ENCODE measurements at regions not wholly inside any gene's neighbourhood (a gene's known extent, or its start where the extent isn't known, plus 50 kb on each side); places are given as distances from the start of the nearest gene placed in this dataset.

DNA sequence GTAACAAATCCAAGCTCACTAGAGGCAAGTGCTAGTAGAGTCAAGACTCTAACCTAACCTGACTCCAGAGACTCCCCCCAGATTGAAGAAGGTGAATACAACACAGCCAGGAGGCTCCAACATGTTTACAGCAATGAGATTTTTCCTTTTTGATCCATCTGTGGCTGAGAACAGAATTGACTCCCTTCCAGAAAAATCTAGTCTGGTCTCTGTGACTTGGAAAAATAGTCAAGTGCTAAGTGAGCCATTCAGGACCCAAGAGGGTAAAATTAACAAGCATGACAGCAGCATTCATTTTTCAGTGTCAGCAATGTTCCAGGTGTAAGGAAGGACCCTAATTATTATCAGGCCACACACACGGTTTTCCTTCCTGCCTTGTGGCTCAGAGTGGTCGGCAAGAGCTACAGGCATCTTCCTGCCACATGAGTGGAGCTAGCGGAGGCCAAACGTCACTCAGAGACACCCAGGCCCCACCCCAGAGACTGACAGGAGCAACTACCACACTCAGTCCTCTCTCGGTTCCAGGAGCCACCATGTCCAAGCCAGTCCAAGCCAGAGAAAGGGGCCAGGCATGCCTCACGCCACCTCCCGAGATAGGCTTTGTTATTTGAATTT lies 395.1 kb downstream of the FOXO1 start:
- DNase-seq (ENCODE audit: low read depth in 3 of 3, low spot score in 2 of 3) = no peak

DNA sequence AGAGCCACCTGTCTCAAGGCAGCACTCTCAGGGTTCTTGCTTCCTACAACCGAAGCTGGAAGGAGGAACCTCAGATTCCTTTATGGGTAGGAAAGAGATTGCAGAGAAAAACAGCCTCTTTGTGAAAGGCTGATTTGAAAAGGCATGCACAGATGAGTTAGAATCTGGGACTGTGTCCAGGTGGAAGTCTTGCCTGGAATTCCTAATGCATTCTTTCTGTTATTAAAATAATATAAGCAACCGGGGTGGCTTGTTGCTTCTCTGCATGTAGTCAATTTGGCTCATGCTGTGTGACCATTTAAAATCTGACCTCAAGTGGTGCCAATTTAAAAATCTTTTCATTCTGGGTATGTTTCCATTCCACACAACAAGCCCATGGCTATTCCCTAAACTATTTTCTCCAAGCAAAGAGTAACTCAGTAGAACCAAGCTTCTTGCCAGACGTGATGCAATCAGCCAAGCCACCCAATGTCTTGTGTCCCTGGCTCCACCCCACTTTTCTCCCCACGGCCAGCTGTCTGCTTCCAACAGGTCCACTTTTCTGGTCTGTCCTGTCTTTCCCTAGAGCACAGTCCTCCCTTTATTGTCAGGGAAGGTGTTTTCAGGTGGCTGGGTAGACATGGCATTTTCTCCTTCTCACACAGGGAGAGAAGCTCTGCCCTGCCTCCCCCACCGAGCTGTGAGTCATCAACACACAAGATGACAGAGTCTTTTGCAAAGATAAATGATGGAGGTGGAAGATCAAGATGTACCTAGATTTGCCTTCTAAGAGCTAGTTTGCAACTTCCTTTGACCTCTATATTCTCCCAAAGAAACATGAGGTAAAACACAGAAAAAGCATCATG lies 394.3 kb downstream of the FOXO1 start:
- DNase-seq (ENCODE audit: low read depth in 3 of 3, low spot score in 2 of 3) = no peak

DNA sequence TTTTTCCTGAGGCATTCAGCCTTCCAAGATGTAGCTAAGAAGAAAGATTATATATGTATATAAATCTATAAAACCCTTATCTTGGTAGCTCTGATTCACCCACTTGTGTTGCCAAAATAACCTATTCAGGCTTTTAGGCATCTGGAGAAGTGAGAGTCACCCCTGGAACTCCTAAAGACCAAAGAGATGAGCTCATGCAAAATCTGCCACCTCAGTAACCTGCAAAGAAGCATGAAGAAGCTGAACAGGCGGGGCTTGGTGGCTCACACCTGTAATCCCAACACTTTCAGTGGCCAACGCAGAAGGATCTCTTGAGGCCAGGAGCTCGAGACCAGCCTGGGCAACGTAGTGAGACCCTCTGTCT lies 393.7 kb downstream of the FOXO1 start:
- DNase-seq (ENCODE audit: low read depth in 3 of 3, low spot score in 2 of 3) = no peak

- DNase-seq (ENCODE audit: low read depth in 3 of 3, low spot score in 2 of 3) = no peak
Measured at GRCh38 chr13:40273253-40274025, 393.0 kb downstream of the FOXO1 start.

GRCh38 chr13:40274103-40274502 lies 392.3 kb downstream of the FOXO1 start:
- DNase-seq (ENCODE audit: low read depth in 3 of 3, low spot score in 2 of 3) = no peak

- no peak for DNase-seq (ENCODE audit: low read depth in 3 of 3, low spot score in 2 of 3)
Measured at GRCh38 chr13:40275155-40275554, 391.3 kb downstream of the FOXO1 start.

DNA sequence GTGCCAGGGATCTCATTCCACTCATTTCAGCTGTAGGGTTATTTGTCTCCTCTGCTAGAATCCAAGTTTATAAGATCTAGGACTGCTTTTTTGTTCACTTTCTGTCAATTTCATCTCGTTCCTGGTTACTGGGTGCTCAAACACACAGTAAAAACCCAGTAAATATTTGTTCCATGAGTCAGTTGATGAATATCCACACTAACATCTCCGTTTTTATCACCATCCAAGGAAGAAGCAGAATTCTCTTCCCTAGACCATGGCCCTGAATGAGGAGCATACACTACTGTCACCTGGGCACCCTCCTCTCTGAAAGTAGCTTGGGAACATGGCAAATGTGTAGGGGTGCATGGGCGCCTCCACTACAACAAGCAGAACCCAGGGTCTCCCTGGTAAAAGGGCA lies 390.8 kb downstream of the FOXO1 start:
- DNase-seq (ENCODE audit: low read depth in 3 of 3, low spot score in 2 of 3) = no peak

DNA sequence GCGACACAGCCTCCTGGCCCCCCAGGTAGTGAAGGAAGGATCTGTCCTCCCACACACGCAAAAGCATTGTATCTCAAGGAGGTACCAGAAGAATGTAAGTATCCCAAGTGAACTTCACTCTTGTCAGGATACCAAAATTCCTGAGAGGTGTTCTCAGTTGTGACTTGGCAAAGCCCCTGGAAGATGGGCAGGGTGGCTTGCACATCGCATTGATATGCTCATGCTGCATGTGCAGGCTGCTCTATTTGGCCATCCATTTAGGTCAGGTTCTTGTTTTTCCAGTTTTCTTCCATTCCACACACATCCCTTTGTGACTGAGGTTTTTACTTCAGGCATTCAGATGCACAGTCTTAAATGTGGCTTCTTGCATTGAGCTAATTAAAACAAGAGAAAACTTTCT lies 382.8 kb downstream of the FOXO1 start:
- DNase-seq (ENCODE audit: low read depth in 3 of 3, low spot score in 2 of 3) = no peak

DNA sequence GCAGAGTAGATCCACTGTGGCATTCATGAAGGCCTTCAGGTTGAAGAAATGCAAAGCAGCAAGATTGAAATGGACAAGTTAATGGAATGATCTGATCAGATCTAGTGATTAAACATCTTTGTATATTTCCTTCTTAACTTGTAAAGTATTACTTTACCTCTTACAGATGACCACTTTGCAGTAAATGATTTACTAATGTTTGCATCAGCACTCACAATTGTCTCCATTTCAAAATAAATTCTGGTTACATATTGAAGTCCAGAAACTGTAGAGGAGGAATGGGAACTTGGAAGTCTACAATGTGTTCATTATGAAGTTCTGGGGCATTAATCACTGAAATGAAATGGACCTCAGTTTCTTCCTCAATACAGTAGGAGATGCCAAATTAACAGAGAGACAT lies 380.8 kb downstream of the FOXO1 start:
- no peak for DNase-seq (ENCODE audit: low read depth in 3 of 3, low spot score in 2 of 3)

DNA sequence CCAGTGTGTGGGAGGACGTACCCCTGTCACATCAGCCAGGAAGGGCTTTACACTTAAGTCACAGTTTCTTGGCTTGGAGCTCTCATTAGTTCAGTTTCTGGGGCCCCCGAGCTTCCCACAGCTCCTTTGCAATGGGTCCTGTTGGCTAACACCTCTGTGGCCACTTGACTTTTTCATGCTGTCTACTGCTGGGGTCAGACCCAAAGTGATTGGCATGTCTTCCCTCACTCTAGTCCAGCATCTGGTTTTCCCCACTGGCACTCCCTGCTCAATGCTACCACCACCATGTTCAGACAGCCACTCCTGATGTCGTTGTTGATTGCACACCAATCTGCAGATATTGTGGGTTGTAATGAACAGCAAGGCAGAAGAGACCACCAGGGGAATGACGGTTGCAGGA lies 379.0 kb downstream of the FOXO1 start:
- DNase-seq (ENCODE audit: low read depth in 3 of 3, low spot score in 2 of 3) = no peak

GRCh38 chr13:40288259-40288658 lies 378.2 kb downstream of the FOXO1 start:
- no peak for DNase-seq (ENCODE audit: low read depth in 3 of 3, low spot score in 2 of 3)

DNA sequence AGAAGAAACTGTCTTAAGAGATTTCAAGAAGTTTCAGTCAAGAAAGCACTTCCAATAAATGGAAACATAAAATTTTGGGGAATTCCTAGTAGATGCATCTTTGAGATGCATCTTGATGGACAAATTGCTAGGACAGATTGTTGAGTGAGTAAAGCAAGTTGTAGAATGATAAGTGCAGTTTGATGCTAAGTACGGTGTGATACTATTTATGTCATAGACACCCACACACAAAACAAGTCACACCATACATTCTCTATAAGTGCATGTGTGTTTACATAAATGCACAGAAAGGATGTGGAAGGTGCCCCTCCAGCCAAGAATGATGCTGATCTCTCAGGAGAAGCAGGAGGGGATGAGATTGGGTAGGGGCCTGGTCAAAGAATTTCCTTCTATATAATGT lies 375.7 kb downstream of the FOXO1 start:
- DNase-seq (ENCODE audit: low read depth in 3 of 3, low spot score in 2 of 3) = no peak

GRCh38 chr13:40292108-40292507 lies 374.3 kb downstream of the FOXO1 start:
- DNase-seq (ENCODE audit: low read depth in 3 of 3, low spot score in 2 of 3) = no peak

DNA sequence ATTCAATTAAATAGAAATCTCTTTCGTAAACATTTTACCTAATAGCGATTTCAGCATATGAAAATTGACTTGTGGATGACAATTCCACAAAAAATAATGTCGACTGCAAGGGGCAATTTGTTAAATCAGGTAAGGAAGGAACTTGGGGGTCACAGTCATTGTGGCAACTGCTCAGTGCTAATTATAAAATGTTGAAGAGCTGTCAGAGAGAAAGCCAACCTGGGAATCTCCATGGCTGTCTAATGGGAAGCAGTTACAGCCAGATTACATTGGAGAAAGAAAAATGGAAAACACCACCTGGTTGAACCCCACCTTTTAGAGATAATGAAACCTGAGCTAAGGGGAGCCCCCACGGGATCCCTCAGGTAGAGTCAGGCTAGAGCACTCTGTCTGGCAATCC lies 373.9 kb downstream of the FOXO1 start:
- DNase-seq (ENCODE audit: low read depth in 3 of 3, low spot score in 2 of 3) = no peak

- DNase-seq (ENCODE audit: low read depth in 3 of 3, low spot score in 2 of 3) = no peak
Measured at GRCh38 chr13:40302351-40302750, 364.1 kb downstream of the FOXO1 start.

GRCh38 chr13:40304391-40304790 lies 362.1 kb downstream of the FOXO1 start:
- DNase-seq (ENCODE audit: low read depth in 3 of 3, low spot score in 2 of 3) = no peak

DNA sequence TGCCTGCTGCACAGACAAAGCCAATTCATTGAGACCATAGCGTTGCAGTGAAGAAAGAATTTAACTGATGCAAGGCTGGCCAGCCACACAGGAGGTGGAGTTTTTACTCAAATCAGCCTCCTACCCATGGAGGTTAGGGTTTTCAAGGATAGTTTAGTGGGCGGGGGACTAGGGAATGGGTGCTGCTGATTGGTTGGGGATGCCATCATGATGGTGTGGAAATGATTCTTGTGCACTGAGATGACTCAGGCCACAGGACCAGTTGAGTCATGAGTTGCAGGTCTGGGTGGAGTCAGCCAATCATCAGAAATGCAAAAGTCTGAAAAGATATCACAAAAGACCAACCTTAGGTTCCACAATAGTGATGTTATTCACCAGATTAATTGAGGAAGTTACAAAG lies 359.6 kb downstream of the FOXO1 start:
- no peak for DNase-seq (ENCODE audit: low read depth in 3 of 3, low spot score in 2 of 3)

DNA sequence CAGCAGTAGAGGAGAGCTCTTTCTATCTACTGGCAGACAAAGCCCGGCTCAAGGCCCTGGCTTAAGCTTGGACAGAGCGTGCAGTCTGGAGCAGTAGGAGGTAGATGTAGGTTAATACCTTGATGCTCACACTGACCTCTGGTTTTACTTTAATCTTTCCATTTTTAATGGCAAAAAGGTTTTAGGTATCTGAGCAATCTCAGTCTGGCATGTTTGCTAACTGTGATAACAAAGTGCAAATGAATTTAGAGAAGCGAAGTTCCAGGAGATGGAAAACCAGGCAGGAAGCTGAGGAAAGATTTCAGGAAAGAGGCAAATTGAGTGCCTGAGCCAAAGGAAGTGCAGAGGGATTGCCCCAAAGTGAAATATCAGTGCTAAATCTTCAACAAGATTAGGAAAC lies 356.6 kb downstream of the FOXO1 start:
- no peak for DNase-seq (ENCODE audit: low read depth in 3 of 3, low spot score in 2 of 3)

GRCh38 chr13:40311356-40312101 lies 354.9 kb downstream of the FOXO1 start:
- no peak for DNase-seq (ENCODE audit: low read depth in 3 of 3, low spot score in 2 of 3)

DNA sequence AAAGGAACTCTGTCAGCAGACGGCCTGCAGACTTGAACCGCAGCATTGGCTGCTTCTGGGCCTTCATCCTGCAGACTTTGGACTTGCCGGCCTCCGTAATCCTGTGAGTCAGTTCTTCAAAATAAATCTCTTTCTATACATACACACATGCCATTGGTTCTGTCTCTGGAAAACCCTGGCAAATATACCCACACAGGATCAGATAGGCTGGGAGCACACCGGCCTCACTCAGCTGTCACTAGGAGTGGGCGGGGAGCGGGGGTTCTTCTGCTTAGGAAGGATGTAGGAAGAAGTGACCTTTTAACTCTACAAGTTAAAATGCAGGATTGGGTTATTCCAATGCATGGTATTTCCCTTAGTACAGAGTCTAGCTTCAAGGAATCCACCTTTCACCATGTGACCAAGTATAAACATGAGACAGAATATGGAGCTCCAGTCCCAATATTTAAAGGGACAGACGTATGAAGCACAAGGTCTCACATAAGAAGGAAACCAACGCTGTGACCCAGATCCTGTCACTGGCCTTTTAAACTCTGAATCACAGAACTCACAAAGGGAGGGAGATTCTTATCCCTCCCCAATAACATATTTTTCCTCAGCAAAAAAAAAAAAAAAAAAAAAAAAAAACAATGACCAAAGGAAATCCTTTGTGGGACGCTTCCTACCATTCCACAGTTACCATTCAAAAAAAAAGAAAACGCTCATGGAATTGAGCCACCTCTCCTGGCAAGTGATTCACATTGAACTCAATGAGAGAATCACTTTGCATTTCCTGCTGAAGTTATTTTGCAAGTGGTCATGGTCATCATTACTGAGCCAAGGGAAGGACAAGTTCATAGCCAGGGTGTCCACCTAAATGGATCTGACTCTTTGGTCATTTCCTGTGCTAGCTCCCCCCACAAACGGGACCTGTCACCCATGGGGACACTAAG lies 352.9 kb downstream of the FOXO1 start:
- no peak for DNase-seq (ENCODE audit: low read depth in 3 of 3, low spot score in 2 of 3)
